Stomach (tissue), 8 donors: ENCODE measurements at regions not wholly inside any gene's neighbourhood (a gene's known extent, or its start where the extent isn't known, plus 50 kb on each side); places are given as distances from the start of the nearest gene placed in this dataset.
"Not testable (repeated sequence)": the region's sequence is repeated elsewhere in the genome, so short reads cannot be mapped to it uniquely, and the experiment has no call there.

Source experiments
- DNase-seq, 2 donors: peaks; one replicate each; pipeline versions ENCODE4 v3.0.0 to v3.0.0-alpha.2; 2013 to 2019
- H3K27ac ChIP-seq, 5 donors: fragments of 200-600 bp in 4 of 5; sonication (generic) in 4 of 5; one replicate each; pipeline ENCODE4 v1.5.1; 2013 to 2019; ENCODE audit warnings: mild to moderate bottlenecking in 1 of 5, moderate library complexity in 1 of 5
- H3K27me3 ChIP-seq, 3 donors: fragments of 200-600 bp; sonication (generic); one replicate each; pipeline ENCODE4 v1.5.1; 2017 to 2019; ENCODE audit warnings: mixed run types in 1 of 3
- H3K36me3 ChIP-seq, 4 donors: fragments of 200-600 bp; sonication (generic); 1 replicate in 3 of 4; 2 replicates in 1 of 4; pipeline ENCODE4 v1.5.1; 2016 to 2019
- H3K4me1 ChIP-seq, 4 donors: fragments of 200-600 bp; sonication (generic); one replicate each; pipeline ENCODE4 v1.5.1; 2016 to 2019
- H3K4me3 ChIP-seq, 4 donors: fragments of 200-600 bp; sonication (generic) in 3 of 4; one replicate each; pipeline ENCODE4 v1.5.1; 2016 to 2019; ENCODE audit warnings: mild to moderate bottlenecking in 1 of 4
- H3K9me3 ChIP-seq, 4 donors: fragments of 200-600 bp; sonication (generic); one replicate each; pipeline ENCODE4 v1.5.1; 2016 to 2019
- CTCF ChIP-seq, 7 experiments: fragments of 450-650 bp in 4 of 7; fragments of 200-600 bp in 3 of 7; sonication (generic) in 3 of 7; IDR thresholded peaks; one replicate each; pipeline ENCODE4 v1.5.1; 2016 to 2019; ENCODE audit warnings: antibody characterized with exemption in 7 of 7, control low read depth in 2 of 7, mild to moderate bottlenecking in 1 of 7
- EP300 ChIP-seq: sonication (generic); formaldehyde crosslinking; IDR thresholded peaks from one replicate; pipeline ENCODE4 v1.6.1; 2017; ENCODE audit warnings: antibody characterized with exemption
- POLR2A ChIP-seq, 4 donors: fragments of 450-650 bp; IDR thresholded peaks; one replicate each; pipeline ENCODE4 v1.6.1; 2016; ENCODE audit warnings: antibody characterized with exemption in 4 of 4, control low read depth in 2 of 4, mild to moderate bottlenecking in 1 of 4, moderate library complexity in 1 of 4
- POLR2AphosphoS5 ChIP-seq, 3 donors: sonication (generic); formaldehyde crosslinking; IDR thresholded peaks; one replicate each; pipeline ENCODE4 v1.6.1; 2016; ENCODE audit warnings: antibody characterized with exemption in 3 of 3
- WGBS, 5 donors: extraction: QIAGEN DNeasy Blood & Tissue Kit in 3 of 5; methylation state at CpG; one replicate each; pipeline versions ENCODE4 v1.1.5 to v1.1.7; 2013 to 2018; 5-methylcytosine and 5-hydroxymethylcytosine counted together
- intact Hi-C: fragments of 100-400 bp; cut with DNase I; formaldehyde crosslinking; loops from one replicate; pipeline ENCODE4 v1.15.1; 2023; ENCODE audit warnings: low total_unique reads
- donor health status: healthy with polysubstance abuse.
- donor health status: Bipolar disorder and iron deficiency.
- donor health status: healthy.

- no peaks in the 10 kb centered on the region for H3K9me3 ChIP-seq
- TF ChIP-seq EP300 (no peak), POLR2AphosphoS5 (IDR thresholded peaks at IDR 0.05) (no peak), POLR2A (IDR thresholded peaks at IDR 0.05) (no peak), CTCF (IDR thresholded peaks at IDR 0.05) (no peak)
- H3K4me3 ChIP-seq, result no peak overlapping the region
- no peaks in the 10 kb centered on the region for H3K27me3 ChIP-seq
- no peaks in the 10 kb centered on the region for H3K36me3 ChIP-seq
- no peaks in the 10 kb centered on the region for H3K4me1 ChIP-seq
- no peak overlapping the region for H3K27ac ChIP-seq
- intact Hi-C loops, result no loop called here
- DNase-seq, result no peak
These were observed 190.5 kb upstream of the P2RY1 start for GRCh38 chr3:152644478-152644877.

GRCh38 chr3:152646004-152646403, 188.9 kb upstream of the P2RY1 start:
- no peak overlapping the region for H3K4me3 ChIP-seq
- H3K4me1 ChIP-seq, result no peaks in the 10 kb centered on the region
- no peaks in the 10 kb centered on the region for H3K9me3 ChIP-seq
- H3K27me3 ChIP-seq, result no peaks in the 10 kb centered on the region
- TF ChIP-seq POLR2A (IDR thresholded peaks at IDR 0.05) (no peak), POLR2AphosphoS5 (IDR thresholded peaks at IDR 0.05) (peak in 1 of 3 donors; percentile 42), EP300 (no peak)
- 25 to 40% (median 36%) methylated on average over 4 of the region's 4 CpGs for WGBS, 5 donors
- no peak overlapping the region for H3K27ac ChIP-seq
- no peaks in the 10 kb centered on the region for H3K36me3 ChIP-seq
- DNase-seq, result no peak
- intact Hi-C loops, result no loop called here

- H3K9me3 ChIP-seq, result no peaks in the 10 kb centered on the region
- no peak for TF ChIP-seq EP300
- no peak for TF ChIP-seq POLR2AphosphoS5 (IDR thresholded peaks at IDR 0.05)
- no peak for TF ChIP-seq CTCF (IDR thresholded peaks at IDR 0.05)
- no peak for TF ChIP-seq POLR2A (IDR thresholded peaks at IDR 0.05)
- no peak overlapping the region for H3K27ac ChIP-seq
- no peaks in the 10 kb centered on the region for H3K36me3 ChIP-seq
- no peak overlapping the region for H3K4me3 ChIP-seq
- DNase-seq, result peak in 1 of 2 donors; percentile 55
- H3K4me1 ChIP-seq, result no peaks in the 10 kb centered on the region
- intact Hi-C loops, result no loop called here
- WGBS, 5 donors, result 53 to 73% (median 67%) methylated on average over 4 of the region's 4 CpGs
- H3K27me3 ChIP-seq, result no peaks in the 10 kb centered on the region
These were observed 184.8 kb upstream of the P2RY1 start for GRCh38 chr3:152650177-152650576.

GRCh38 chr3:152650923-152651322, 184.0 kb upstream of the P2RY1 start:
- H3K27ac ChIP-seq, H3K9me3 ChIP-seq, H3K27me3 ChIP-seq, intact Hi-C loops, H3K4me3 ChIP-seq, DNase-seq, H3K4me1 ChIP-seq, H3K36me3 ChIP-seq: not testable (repeated sequence)
- 80 to 96% (median 96%) methylated on average over 4 of the region's 4 CpGs for WGBS, 5 donors

GRCh38 chr3:152656214-152656971, 178.5 kb upstream of the P2RY1 start:
- no peaks in the 10 kb centered on the region for H3K36me3 ChIP-seq
- DNase-seq, result peak in 1 of 2 donors; percentile 21
- no peak for TF ChIP-seq POLR2A (IDR thresholded peaks at IDR 0.05)
- no peak for TF ChIP-seq EP300
- no peak for TF ChIP-seq POLR2AphosphoS5 (IDR thresholded peaks at IDR 0.05)
- TF ChIP-seq CTCF (IDR thresholded peaks at IDR 0.05), result no peak
- WGBS, 5 donors, result 53 to 60% (median 60%) methylated on average over 10 of the region's 10 CpGs
- no peaks in the 10 kb centered on the region for H3K27me3 ChIP-seq
- H3K4me1 ChIP-seq, result no peaks in the 10 kb centered on the region
- no peak overlapping the region for H3K4me3 ChIP-seq
- no peak overlapping the region for H3K27ac ChIP-seq
- peaks cover 0 to 5% (median 2%) of the 10 kb centered on the region in 4 donors for H3K9me3 ChIP-seq
- intact Hi-C loops, result no loop called here
